ENCODE measurements at regions not wholly inside any gene's neighbourhood (a gene's known extent, or its start where the extent isn't known, plus 50 kb on each side); places are given as distances from the start of the nearest gene placed in this dataset.

GRCh38 chr2:149709496-149710263, 122.1 kb upstream of the MMADHC start:
- Histone ChIP-seq H3K27me3 (no peaks in the 10 kb centered on the region), H3K4me1 (no peaks in the 10 kb centered on the region), H3K36me3 (replicated peaks in 1 of 2; ENCODE audit: insufficient read depth in 1 of 2, low read depth in 2 of 2) (no peaks in the 10 kb centered on the region), H3K9me3 (no peaks in the 10 kb centered on the region), H3K27ac (no peak overlapping the region), H3K4me3 (no peak overlapping the region)
- intact Hi-C loops (cut with DNase I): no loop called here
- ATAC-seq (no peak), DNase-seq (no peak)
- TF ChIP-seq CTCF (IDR thresholded peaks at IDR 0.05) (no peak), POLR2A (IDR thresholded peaks at IDR 0.05) (no peak)
- 67% methylated on average over 8 of the region's 8 CpGs for WGBS, 2 donors

GRCh38 chr2:149703281-149703680, 115.7 kb upstream of the MMADHC start:
- Histone ChIP-seq H3K27ac (no peak overlapping the region), H3K36me3 (replicated peaks in 1 of 2; ENCODE audit: insufficient read depth in 1 of 2, low read depth in 2 of 2) (no peaks in the 10 kb centered on the region), H3K4me1 (no peaks in the 10 kb centered on the region), H3K4me3 (no peak overlapping the region), H3K27me3 (no peaks in the 10 kb centered on the region), H3K9me3 (no peaks in the 10 kb centered on the region)
- ATAC-seq (no peak), DNase-seq (no peak)
- WGBS, 2 donors: 81 to 85% methylated on average over 2 of the region's 2 CpGs
- intact Hi-C loops (cut with DNase I): no loop called here
- TF ChIP-seq POLR2A (IDR thresholded peaks at IDR 0.05): no peak
- TF ChIP-seq CTCF (IDR thresholded peaks at IDR 0.05): no peak

- Histone ChIP-seq H3K9me3 (no peaks in the 10 kb centered on the region), H3K4me1 (no peaks in the 10 kb centered on the region), H3K27ac (no peak overlapping the region), H3K4me3 (no peak overlapping the region), H3K27me3 (no peaks in the 10 kb centered on the region), H3K36me3 (replicated peaks in 1 of 2; ENCODE audit: insufficient read depth in 1 of 2, low read depth in 2 of 2) (no peaks in the 10 kb centered on the region)
- 86 to 96% methylated on average over 3 to 4 of the region's 4 CpGs for WGBS, 2 donors
- no peak for TF ChIP-seq CTCF (IDR thresholded peaks at IDR 0.05)
- TF ChIP-seq POLR2A (IDR thresholded peaks at IDR 0.05): no peak
- DNase-seq (no peak), ATAC-seq (no peak)
- intact Hi-C loops (cut with DNase I): no loop called here
Measured at GRCh38 chr2:149702571-149702970, 115.0 kb upstream of the MMADHC start.

- H3K27me3 ChIP-seq: no peaks in the 10 kb centered on the region
- no peak for TF ChIP-seq POLR2A (IDR thresholded peaks at IDR 0.05)
- no peak for TF ChIP-seq CTCF (IDR thresholded peaks at IDR 0.05)
- WGBS, 2 donors: 93 to 100% methylated on average over 2 of the region's 2 CpGs
- H3K36me3 ChIP-seq (replicated peaks in 1 of 2; ENCODE audit: insufficient read depth in 1 of 2, low read depth in 2 of 2): no peaks in the 10 kb centered on the region
- DNase-seq (no peak), ATAC-seq (no peak)
- H3K9me3 ChIP-seq: no peaks in the 10 kb centered on the region
- intact Hi-C loops (cut with DNase I): no loop called here
- no peak overlapping the region for H3K27ac ChIP-seq
- no peaks in the 10 kb centered on the region for H3K4me1 ChIP-seq
- H3K4me3 ChIP-seq: no peak overlapping the region
Measured at GRCh38 chr2:149701241-149701640, 113.7 kb upstream of the MMADHC start.

- ATAC-seq (no peak), DNase-seq (no peak)
- 74 to 77% methylated on average over 3 of the region's 3 CpGs for WGBS, 2 donors
- TF ChIP-seq CTCF (IDR thresholded peaks at IDR 0.05) (no peak), POLR2A (IDR thresholded peaks at IDR 0.05) (no peak)
- Histone ChIP-seq H3K4me3 (no peak overlapping the region), H3K36me3 (replicated peaks in 1 of 2; ENCODE audit: insufficient read depth in 1 of 2, low read depth in 2 of 2) (no peaks in the 10 kb centered on the region), H3K4me1 (no peaks in the 10 kb centered on the region), H3K27ac (no peak overlapping the region), H3K27me3 (no peaks in the 10 kb centered on the region), H3K9me3 (no peaks in the 10 kb centered on the region)
- intact Hi-C loops (cut with DNase I): no loop called here
Measured at GRCh38 chr2:149692961-149693396, 105.4 kb upstream of the MMADHC start.
